HG03066 (cell line): ENCODE measurements at regions not wholly inside any gene's neighbourhood (a gene's known extent, or its start where the extent isn't known, plus 50 kb on each side); places are given as distances from the start of the nearest gene placed in this dataset.
"Not testable (repeated sequence)": the region's sequence is repeated elsewhere in the genome, so short reads cannot be mapped to it uniquely, and the experiment has no call there.

Source experiments
- ATAC-seq: cut with Tn5 transposase; IDR thresholded peaks from one replicate; pipeline ENCODE4 v1.9.1; 2021; ENCODE audit warnings: low read depth; ENCODE audit not compliant: unreplicated experiment

- no peak for ATAC-seq
Measured at GRCh38 chr5:145470396-145470979, 364.7 kb downstream of the PRELID2 start.

DNA sequence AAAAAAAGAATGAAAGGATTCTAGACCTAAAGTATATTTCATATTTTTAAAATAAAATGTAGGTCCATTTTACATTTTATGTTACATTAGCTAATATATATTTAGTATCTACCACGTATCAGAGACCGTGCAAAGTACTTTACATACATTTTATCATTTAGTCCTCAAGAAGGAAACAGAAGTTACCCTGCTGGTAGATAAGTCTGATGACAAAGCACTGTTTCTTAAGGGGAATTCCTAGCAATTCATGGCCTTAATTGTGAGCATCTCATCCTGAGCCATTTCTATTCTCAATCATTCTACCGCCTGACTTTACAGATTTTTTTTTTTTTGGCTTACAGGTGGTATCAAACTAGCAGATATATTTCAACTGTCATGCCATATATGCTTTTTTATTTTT is 367.7 kb downstream of the PRELID2 start:
- ATAC-seq = no peak

GRCh38 chr5:145466533-145466932 is 368.6 kb downstream of the PRELID2 start:
- no peak for ATAC-seq

DNA sequence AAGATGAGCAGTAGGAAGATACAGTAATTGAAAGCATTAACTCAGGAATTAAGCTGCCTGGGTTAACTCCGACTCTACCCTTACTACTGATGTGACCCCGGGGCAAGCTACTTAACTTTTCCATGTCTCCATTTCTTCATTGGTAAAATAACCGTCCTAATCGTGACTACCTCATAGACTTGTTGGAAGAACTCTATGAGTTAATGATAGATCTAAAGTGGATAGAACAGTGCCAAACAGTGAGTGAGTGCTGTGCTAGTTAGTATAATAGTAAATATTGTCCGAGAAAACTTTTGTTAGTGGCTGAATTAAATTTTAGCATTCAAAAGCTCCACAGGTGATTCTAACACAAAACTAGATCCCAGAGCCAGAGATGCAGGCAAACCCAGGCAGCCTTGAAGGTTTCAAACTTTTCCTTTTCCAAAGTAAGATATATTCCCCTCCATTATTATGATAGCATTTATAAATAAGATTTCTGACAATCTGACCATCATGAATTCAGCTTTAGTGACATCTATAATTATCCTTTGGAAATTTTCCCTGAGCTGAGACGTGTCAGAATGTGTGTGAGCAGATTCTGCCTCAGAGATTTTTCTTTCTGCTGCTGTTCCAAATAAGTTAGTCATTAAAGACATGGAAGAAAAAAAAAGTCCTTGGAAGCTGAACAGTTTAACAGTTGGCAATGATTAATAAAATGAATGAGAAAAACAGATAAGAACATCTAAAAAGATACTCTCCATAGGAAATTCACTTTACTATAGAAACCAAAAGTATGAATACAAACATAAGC is 369.5 kb downstream of the PRELID2 start:
- ATAC-seq = no peak

DNA sequence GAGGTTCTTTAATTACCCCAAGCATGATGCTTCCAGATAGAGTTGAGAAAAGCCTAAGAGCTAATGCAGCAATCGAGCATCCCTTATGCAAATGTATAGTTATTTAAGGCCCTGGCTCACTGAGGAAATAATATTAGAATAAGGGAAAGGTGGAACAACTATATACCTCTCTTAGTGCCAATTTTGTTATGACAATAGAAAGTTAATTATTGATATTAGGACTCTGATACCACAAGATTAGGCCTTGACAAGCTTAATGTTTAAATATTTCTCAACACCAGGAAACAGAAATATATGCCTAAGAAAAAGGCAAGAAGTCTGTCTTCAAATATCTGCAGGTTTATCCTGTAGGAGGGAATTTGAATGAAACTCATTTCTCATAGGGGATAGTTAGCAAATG is 371.0 kb downstream of the PRELID2 start:
- no peak for ATAC-seq

- ATAC-seq = no peak
Measured at GRCh38 chr5:145463634-145464033, 371.5 kb downstream of the PRELID2 start.

- no peak for ATAC-seq
Measured at GRCh38 chr5:145462525-145462924, 372.6 kb downstream of the PRELID2 start.

- no peak for ATAC-seq
Measured at GRCh38 chr5:145450286-145450885, 384.8 kb downstream of the PRELID2 start.

GRCh38 chr5:145449794-145450193 is 385.3 kb downstream of the PRELID2 start:
- no peak for ATAC-seq

GRCh38 chr5:145446875-145447274 is 388.3 kb downstream of the PRELID2 start:
- not testable (repeated sequence) for ATAC-seq

DNA sequence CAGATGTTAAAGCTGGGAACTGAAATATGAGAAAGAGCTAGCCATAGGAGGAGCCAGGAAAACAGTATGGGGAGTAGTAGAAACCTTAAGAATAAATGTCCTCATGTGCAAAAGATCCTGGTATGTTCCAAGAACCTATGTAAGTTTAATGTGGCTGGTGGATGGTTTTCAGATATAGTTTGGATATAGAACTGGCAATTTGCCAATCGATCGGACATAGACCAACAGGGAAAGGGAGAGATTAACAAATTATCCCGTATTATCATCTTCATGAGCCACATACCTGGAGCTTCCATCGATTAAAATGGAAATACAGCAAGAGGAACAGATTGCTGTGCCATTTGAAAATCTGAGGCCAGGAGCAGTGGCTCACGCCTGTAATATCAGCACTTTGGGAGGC is 388.7 kb downstream of the PRELID2 start:
- no peak for ATAC-seq

DNA sequence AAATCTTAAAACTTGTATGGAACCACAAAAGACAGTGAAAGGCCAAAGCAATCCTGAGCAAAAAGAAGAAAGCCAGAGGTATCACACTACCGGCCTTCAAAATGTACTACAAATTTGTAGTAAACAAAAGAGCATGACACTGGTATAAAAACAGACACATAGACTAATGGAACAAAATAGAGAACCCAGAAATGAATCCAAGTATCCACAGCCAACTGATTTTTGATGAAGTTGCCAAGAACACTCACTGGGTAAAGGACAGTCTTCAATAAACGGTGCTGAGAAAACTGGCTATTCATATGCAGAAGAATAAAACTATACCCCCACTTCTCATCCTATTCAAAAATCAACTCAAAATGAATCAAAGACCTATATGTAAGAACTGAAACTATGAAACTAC is 390.1 kb downstream of the PRELID2 start:
- no peak for ATAC-seq

DNA sequence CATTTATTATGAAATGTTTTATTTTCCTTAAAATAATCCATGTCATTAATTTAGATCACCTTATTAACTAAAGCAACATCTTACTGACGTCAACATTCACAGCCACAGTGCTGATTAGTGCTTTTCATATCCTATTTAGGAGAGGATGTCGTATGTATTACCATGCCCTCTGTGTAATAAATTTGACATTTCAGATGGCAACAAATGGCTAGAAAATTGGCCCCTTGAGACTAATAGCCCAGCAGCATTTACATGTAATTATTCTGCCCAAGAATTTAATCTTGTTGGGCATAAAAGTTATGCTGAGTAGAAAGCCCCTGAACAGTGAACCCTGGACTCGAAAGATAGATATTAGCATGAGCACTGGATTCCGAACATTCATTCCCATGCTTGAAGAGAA is 391.2 kb downstream of the PRELID2 start:
- no peak for ATAC-seq

DNA sequence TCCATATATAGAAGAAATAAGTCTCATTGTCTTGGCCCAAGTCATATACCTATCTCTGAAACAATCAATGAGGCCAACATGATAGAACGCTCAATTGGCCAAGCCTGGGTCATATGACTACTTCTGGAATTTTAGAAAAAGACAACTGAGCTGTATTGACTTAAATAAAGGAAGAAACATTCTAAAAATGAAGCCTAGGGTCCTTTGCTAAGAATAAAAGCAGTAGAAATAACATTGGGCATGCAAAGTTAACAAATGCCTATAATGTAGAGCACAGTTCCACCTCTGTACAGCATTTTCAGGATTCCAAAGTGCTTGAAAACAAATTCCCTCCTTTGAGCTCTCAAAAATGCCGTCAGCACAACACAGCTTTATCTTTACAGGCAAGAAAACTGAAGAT is 391.8 kb downstream of the PRELID2 start:
- no peak for ATAC-seq

- ATAC-seq = not testable (repeated sequence)
Measured at GRCh38 chr5:145442661-145443060, 392.5 kb downstream of the PRELID2 start.

DNA sequence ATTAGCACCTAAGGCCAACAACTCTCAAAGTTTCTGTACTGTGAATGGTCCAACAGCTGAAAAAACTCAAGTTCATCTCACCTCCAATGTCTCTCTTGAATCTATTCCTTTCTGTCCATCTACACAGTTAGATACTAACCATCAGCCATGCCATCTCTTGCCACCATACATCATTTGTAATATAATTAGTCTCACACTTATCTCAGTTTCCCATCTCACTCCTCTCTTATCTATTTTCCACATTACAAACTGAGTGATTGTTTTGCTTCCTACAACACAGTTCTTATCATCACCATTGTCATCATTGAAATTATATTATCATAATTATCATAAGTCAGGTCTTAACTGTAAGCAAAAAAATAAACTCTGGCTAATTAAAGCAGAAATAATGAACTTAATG is 393.9 kb downstream of the PRELID2 start:
- no peak for ATAC-seq

DNA sequence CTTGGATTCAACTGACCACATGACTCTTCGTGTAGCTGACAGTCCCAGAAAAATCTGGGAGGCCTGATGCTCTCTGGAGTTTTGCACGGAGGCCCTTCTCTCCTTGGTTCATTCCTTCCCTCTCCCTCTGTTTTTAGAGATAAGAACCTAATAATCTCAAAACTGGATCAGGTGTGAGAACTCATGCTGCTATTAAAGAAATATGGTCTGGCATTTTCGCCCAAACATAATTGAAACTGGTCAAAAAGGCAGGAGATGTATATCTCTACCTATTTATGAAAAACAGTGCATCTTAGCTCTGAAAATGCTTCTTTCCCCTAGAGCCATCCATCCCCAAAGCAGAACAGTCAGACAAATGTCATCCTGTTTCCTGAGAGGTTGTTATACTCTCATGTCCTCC is 397.5 kb downstream of the PRELID2 start:
- no peak for ATAC-seq

DNA sequence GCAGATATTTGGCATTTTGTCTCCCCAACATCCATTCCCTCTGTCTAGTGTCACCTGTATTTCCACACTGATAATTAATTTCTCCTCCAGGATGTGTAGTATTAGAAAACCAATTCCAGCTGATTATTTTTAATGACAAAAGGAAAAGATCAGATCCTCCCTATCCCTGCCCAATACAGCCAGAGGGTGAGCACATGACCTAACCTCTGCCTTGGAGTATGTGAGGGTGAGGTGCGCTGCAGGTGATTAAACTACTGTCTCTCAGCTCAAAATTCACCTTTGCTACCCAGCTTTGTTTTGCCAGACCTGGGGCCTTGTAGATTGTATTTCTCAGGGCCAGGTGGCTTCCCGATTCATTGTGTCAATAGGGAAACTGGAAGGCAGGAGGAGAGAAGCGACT is 402.1 kb downstream of the PRELID2 start:
- no peak for ATAC-seq

DNA sequence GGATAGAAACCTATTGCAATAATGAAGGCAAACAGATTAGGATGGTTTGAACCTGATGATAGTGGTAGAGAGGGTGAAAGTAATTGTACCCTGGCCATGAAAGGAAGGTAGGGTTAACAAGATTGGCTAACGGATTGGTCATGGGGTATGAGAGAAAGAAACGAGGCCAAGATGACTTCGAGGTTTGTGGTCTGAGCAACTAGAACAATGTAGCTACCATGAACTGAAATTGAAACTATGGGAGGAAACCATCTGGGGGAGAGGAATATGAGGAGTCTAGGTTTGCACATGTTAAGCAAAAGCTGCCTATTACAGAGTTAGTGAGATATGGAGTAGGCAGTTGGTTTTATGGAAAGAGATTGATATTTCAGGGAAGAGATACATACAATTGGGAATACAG is 406.0 kb downstream of the PRELID2 start:
- no peak for ATAC-seq

GRCh38 chr5:145408048-145408341 is 427.1 kb downstream of the PRELID2 start:
- ATAC-seq = no peak

DNA sequence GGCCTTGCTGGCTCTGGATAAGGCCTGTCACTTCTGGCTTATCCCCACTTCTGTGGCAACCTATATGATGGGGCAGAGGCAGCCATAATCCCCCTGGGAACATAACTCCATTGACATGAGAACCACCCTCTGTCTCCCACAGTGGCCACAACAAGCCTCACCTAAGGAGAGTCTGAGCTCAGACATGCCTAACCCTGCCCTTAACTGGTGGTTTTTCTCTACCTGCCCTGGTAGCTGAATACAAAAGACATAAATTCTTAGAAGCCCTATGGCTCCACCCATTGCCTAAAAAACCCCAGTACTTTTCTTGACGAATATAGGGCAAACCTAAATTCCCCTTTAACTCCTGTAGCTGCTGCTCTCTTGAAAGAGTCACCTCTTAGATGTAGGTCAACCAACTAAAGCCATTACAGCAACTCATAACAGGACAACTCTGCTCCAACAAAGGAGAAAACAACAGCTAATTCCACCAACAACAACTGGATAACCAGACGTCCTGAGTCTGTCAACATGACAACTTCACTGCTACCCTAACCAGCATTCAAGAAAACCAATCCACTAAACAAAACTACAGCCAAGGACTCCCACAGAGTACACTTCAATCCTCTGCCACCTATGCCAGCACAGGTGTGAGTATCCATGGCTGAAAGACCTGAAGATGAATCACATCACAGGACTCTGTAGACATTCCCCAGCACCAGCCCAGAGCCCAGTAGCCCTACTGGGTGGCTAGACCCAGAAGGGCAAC is 427.7 kb downstream of the PRELID2 start:
- no peak for ATAC-seq
